GM12872 (cell line): ENCODE measurements at regions not wholly inside any gene's neighbourhood (a gene's known extent, or its start where the extent isn't known, plus 50 kb on each side); places are given as distances from the start of the nearest gene placed in this dataset.

Experiments
- TF ChIP-seq, protein P1 (sequence below): IDR thresholded peaks from 3 replicates; pipeline ENCODE4 v1.5.1; 2011; ENCODE audit warnings: low read depth, mild to moderate bottlenecking, low read length, moderate library complexity; ENCODE audit not compliant: insufficient read depth

DNA sequence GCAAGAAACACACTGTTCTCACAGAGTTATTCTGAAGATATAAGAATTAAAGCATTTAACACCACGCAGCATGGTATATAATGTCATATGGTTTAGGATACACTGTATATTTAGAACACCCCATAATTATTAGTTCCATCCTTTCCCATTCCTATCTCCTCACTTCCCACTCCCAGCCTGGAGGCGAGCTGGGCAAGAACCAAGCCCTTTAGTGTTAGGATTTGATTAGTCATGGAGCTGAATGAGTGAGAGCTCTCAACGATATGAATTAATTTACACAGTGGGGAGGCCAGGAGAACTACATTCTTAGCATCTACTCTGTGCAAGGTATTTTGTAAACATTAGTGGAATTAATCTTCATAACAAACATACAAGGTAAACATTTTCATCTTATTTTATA is 934.3 kb downstream of the DIAPH3 start:
- TF ChIP-seq, protein P1, sequence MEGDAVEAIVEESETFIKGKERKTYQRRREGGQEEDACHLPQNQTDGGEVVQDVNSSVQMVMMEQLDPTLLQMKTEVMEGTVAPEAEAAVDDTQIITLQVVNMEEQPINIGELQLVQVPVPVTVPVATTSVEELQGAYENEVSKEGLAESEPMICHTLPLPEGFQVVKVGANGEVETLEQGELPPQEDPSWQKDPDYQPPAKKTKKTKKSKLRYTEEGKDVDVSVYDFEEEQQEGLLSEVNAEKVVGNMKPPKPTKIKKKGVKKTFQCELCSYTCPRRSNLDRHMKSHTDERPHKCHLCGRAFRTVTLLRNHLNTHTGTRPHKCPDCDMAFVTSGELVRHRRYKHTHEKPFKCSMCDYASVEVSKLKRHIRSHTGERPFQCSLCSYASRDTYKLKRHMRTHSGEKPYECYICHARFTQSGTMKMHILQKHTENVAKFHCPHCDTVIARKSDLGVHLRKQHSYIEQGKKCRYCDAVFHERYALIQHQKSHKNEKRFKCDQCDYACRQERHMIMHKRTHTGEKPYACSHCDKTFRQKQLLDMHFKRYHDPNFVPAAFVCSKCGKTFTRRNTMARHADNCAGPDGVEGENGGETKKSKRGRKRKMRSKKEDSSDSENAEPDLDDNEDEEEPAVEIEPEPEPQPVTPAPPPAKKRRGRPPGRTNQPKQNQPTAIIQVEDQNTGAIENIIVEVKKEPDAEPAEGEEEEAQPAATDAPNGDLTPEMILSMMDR, result no peak

DNA sequence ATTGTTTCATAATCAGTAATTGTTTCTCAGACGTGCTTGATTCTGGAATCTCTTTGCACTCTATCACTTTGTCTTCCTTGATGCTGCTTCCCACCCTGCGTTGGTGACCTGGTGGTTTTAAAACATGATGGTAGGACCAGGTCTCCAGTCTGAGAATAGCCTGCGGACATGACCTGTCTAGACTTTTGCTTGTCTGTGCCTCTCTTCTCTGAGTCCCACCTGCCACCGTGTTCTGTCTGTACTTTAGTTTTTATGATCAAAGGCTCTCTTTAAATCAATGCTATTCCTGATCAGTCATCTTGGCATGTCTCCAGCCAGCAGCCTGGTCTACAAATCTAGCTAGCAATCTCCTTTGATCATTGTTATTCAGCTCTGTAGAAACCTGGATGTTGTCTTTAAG is 933.9 kb downstream of the DIAPH3 start:
- TF ChIP-seq, protein P1, result no peak

DNA sequence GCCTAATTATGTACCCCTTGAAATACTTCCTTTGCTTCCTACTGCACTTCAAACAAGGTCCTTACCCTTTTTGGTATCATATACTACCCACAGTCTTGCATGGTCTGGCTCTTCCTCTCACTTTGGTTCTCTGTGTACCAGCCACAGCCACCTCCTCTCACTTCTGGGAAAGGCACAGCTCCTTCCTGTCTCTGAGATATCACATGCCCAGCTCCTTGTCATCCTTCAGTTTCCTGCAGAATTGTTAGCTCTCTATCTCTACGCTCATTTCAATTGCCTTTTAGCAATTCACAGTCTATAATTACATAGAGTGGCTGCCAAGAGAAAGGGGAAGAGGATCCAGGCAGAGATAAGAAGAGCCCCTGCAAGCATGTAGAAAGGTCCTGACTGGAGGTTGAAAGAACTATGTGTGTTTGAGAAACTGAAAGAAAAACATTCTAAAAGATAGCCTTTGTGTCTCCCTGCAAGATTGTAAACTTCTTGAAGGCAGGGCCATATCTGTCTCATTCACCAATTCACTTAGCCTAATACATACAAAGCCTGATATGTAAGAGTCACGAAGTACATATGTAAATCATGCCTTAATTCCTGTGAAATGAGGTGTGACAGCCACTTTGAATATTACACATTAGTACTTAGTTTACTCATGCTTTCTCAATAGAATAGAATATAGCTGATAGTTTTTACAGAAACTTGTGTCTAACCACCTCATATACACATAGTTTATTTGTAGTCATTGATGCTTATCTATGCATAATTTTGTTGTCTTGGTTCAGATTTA is 933.1 kb downstream of the DIAPH3 start:
- TF ChIP-seq, protein P1, result no peak

DNA sequence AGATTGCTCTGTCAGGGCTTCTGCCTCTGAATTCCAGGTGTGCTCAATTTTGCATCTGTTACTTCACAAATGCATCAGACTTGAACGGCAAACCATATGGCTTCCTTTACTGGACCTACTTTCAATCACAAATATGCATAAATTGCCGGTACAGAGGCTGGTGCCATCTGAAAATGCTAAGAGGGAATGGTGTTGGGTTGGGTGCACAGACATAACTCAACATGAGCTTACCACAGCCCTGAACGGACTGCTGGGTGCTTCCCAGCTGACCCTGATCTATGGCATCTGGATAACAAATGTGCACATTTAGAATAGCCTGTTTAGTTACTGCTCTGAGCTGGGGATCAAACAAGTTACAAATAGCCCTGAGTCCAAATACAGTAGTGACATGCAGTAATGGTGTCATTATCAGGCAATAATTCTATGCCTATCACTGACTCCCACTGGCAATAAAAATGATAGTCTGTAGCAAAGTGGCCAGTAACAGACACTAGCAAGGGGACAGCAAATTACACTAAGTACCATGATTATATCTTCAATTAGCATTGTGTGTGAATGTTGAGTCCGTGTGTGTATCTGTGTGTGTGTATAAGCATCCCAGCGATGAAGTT is 927.3 kb downstream of the DIAPH3 start:
- TF ChIP-seq, protein P1, result no peak

DNA sequence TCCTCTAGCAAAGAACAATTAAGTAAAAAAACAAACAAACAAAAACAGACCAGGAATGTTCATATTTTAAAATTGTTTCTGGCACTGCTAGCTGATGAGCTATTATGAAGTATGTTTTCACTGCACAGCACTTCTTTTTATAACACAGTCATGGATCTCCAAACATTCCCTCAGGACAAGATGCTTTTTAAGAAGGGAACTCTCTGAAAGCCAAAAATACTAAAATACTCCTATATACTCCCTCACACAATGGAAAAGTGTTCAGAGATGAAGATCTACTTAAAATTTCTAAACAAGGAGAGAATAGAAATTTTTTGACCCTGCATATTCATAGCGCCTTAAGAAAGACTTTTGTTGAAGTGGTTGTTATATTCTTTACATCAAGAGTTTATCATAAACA is 926.8 kb downstream of the DIAPH3 start:
- TF ChIP-seq, protein P1, result no peak

DNA sequence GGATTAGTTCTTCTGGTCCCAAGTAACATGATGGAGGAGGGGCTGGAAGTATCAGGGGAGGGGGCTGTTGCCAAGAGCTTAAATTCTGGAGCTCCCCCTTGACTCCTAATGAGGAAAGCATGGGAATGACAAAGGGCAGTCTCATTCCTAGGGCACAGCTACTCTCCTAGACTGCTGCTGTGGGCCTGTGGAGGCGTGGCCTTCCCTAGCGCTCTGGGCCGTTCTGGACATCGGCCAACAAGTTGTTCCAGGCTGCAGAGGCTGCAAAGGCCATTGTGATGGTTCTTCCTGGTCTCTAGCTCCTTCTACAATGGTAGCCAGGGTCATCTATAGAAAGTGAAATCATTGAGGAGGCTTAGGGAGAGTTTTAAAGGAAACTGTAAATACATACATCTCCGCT is 916.6 kb downstream of the DIAPH3 start:
- TF ChIP-seq, protein P1, result no peak

DNA sequence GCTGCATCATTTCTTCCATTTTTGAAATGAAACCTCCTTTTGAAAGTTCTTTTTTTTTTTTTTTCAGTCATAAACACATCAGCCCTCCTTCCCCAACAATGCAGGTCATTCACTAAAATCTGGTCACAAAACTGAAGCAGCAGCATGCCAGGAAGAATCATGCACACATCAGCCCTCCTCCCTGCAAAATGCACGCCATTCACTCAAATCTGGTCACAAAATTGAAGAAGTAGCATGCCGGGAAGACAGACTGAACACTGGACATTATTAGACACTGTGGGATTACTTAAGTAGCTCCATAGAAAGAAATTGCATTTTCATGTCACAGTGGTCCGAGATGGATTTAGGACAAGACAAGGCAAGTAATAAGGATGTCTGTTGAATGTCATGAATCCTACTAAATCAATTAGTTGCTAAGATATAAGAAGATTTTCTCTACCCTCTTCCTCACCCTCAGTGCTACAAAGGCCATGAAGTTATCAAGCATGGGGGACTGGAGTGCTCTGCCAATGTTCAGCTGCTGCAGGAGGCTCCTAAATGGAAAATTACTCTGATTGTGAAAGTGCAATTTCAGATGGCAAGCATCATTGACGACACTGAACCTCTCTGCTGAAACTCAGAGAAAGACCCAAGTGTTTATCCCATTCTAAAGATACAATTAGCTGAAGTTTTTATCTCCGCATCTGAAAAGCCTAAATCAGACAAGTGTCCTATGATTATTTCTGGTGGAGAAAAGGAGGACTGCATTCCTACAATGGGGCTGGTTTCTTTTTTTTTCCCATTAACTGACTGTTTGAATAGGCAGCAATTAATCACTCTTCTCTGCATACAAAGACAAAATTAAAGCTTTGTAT is 913.2 kb downstream of the DIAPH3 start:
- TF ChIP-seq, protein P1, result no peak
